ENCODE measurements at regions not wholly inside any gene's neighbourhood (a gene's known extent, or its start where the extent isn't known, plus 50 kb on each side); places are given as distances from the start of the nearest gene placed in this dataset.

GRCh38 chr2:175872721-175873120 is 129.3 kb downstream of the LNPK start:
- H3K36me3 Mint-ChIP-seq (ENCODE audit: insufficient read depth) = no peaks in the 10 kb centered on the region
- no peak for TF ChIP-seq CTCF (IDR thresholded peaks at IDR 0.05; ENCODE audit: unreplicated experiment)
- no peak for DNase-seq (ENCODE audit: low spot score, unreplicated experiment)
- no peak overlapping the region for H3K27ac Mint-ChIP-seq
- no peaks in the 10 kb centered on the region for H3K4me1 Mint-ChIP-seq (ENCODE audit: low read depth)
- H3K27me3 Mint-ChIP-seq = peaks cover 13% of the 10 kb centered on the region
- H3K4me3 Mint-ChIP-seq (ENCODE audit: low read depth) = no peak overlapping the region
- no peaks in the 10 kb centered on the region for H3K9me3 Mint-ChIP-seq (ENCODE audit: low read depth)

DNA sequence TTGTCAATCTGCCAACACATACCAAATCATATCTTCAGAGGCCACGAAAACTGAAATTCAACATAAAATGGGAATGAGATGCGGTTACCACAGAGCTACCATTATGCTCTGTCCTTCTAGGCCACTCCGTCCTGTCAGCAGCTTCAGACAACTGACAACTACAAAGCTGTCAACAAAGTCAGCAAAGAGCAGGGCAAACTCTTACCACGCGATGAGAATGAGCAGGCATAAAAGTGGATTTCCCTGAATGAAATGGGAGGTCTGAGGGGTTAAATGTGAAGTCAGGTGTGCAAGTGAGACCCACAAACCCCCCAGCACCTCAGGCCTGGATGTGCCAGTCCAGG is 130.1 kb downstream of the LNPK start:
- no peak for DNase-seq (ENCODE audit: low spot score, unreplicated experiment)
- no peaks in the 10 kb centered on the region for H3K36me3 Mint-ChIP-seq (ENCODE audit: insufficient read depth)
- H3K4me3 Mint-ChIP-seq (ENCODE audit: low read depth) = no peak overlapping the region
- peaks cover 13% of the 10 kb centered on the region for H3K27me3 Mint-ChIP-seq
- no peak for TF ChIP-seq CTCF (IDR thresholded peaks at IDR 0.05; ENCODE audit: unreplicated experiment)
- H3K4me1 Mint-ChIP-seq (ENCODE audit: low read depth) = no peaks in the 10 kb centered on the region
- H3K9me3 Mint-ChIP-seq (ENCODE audit: low read depth) = no peaks in the 10 kb centered on the region
- H3K27ac Mint-ChIP-seq = no peak overlapping the region

DNA sequence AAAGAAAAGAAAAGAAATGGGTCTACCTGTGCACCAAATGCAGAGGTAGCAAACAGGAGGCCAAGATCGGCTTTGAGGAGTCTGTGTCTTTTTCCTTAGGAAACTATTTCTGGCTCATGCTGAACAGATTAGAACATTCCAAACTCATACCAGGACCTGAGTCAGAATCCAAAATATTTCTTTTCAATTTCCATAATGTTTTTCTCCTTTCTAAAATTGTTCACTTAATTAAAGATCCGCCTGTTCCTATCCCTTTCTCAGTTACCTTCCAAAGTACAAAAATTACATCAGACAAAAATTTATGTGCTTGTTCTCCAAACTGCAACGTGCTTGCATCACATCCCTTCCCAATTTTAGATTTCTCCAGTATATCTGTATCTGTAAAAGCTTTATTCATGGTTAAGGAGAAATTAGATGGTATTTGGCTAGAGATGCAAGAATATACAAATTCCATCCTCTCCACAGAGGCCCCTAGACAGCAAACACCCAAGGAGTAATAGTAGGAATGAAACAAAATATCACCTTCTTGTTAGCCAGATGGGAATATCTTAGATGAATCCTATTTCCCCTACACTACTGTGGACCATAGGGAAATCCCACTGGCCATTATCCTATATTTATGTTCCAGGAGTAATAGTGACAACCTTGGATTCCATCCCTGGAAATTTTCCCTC is 130.6 kb downstream of the LNPK start:
- Mint-ChIP-seq H3K4me1 (ENCODE audit: low read depth) (no peaks in the 10 kb centered on the region), H3K27ac (no peak overlapping the region), H3K36me3 (ENCODE audit: insufficient read depth) (no peaks in the 10 kb centered on the region), H3K27me3 (peaks cover 13% of the 10 kb centered on the region), H3K9me3 (ENCODE audit: low read depth) (no peaks in the 10 kb centered on the region), H3K4me3 (ENCODE audit: low read depth) (no peak overlapping the region)
- no peak for TF ChIP-seq CTCF (IDR thresholded peaks at IDR 0.05; ENCODE audit: unreplicated experiment)
- no peak for DNase-seq (ENCODE audit: low spot score, unreplicated experiment)

DNA sequence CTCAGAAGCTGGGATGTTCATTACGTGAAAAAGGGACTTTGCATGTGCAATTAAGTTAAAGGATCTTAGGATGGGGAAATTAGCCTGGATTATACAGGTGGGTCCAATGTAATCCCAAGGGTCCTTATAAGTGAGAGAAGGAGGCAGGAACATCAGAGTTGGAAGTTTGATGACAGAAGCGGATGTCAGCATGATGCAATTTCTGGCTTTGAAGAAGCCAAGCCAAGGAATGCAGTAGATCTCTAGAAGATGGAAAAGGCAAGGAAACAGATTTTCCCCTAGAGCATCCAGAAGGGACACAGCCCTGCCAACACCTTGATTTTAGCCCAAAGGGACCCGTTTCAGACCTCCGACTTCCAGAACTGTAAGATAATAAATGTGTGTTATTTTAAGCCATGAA is 136.4 kb downstream of the LNPK start:
- Mint-ChIP-seq H3K4me1 (ENCODE audit: low read depth) (peaks cover 9% of the 10 kb centered on the region), H3K4me3 (ENCODE audit: low read depth) (no peak overlapping the region), H3K27ac (no peak overlapping the region), H3K27me3 (peaks cover 2% of the 10 kb centered on the region), H3K9me3 (ENCODE audit: low read depth) (no peaks in the 10 kb centered on the region), H3K36me3 (ENCODE audit: insufficient read depth) (no peaks in the 10 kb centered on the region)
- no peak for TF ChIP-seq CTCF (IDR thresholded peaks at IDR 0.05; ENCODE audit: unreplicated experiment)
- DNase-seq (ENCODE audit: low spot score, unreplicated experiment) = no peak

DNA sequence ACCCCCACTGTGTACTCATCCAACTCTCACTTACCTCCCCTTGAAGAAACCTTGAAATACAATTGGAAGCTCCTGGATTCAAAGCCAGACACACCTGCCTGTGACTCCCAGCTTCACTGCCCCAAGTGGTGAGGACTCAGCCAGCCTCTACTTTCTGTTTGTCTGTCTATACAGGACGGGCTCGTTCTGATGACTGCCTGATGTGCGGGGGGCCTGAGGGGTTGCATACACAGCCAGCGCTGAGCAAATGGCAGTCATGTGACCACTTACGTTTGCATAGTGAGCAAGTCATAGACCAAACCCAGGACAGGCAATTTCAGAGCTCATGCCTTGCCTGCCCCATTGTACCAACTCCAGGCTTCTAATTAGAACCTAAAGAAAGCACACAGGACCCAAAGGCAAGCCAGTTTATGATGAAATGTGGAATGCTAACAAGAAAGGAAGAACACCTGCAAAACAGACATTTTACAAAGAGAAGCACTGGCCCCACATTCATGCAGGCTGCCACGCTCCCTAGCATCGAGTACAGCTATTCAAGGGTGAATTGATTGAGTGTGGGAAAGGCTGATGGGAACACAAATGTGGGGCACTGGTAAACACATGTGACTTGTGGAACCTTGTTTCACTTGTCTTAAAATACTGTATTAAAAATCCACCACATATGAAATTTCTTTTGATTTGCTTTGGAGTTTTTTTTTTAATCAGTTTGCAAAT is 137.8 kb downstream of the LNPK start:
- no peaks in the 10 kb centered on the region for H3K9me3 Mint-ChIP-seq (ENCODE audit: low read depth)
- H3K4me1 Mint-ChIP-seq (ENCODE audit: low read depth) = peaks cover 9% of the 10 kb centered on the region

More for the DNA sequence above, 137.8 kb downstream of the LNPK start:
- DNase-seq (ENCODE audit: low spot score, unreplicated experiment) = no peak
- H3K27me3 Mint-ChIP-seq = peaks cover 2% of the 10 kb centered on the region
- no peak for TF ChIP-seq CTCF (IDR thresholded peaks at IDR 0.05; ENCODE audit: unreplicated experiment)
- H3K27ac Mint-ChIP-seq = no peak overlapping the region
- no peaks in the 10 kb centered on the region for H3K36me3 Mint-ChIP-seq (ENCODE audit: insufficient read depth)
- H3K4me3 Mint-ChIP-seq (ENCODE audit: low read depth) = no peak overlapping the region

Measured in progenitor cell of endocrine pancreas (in vitro differentiated cells).